GM21367 (cell line): ENCODE measurements at regions not wholly inside any gene's neighbourhood (a gene's known extent, or its start where the extent isn't known, plus 50 kb on each side); places are given as distances from the start of the nearest gene placed in this dataset.
A peak's percentile ranks its signal among the peaks of the same experiment; 100 is the strongest.

ENCODE experiments used
- ATAC-seq: cut with Tn5 transposase; IDR thresholded peaks from one replicate; pipeline ENCODE4 v1.9.1; 2021; ENCODE audit not compliant: unreplicated experiment

- no peak for ATAC-seq
These were observed 143.5 kb downstream of the CARTPT start for GRCh38 chr5:71862507-71863060.

- ATAC-seq: no peak
These were observed 145.9 kb downstream of the CARTPT start for GRCh38 chr5:71864730-71865601.

GRCh38 chr5:71865665-71866320, 146.7 kb downstream of the CARTPT start:
- no peak for ATAC-seq

GRCh38 chr5:71872311-71872864, 153.3 kb downstream of the CARTPT start:
- ATAC-seq: no peak

- ATAC-seq: no peak
These were observed 154.1 kb downstream of the CARTPT start for GRCh38 chr5:71873191-71873591.

DNA sequence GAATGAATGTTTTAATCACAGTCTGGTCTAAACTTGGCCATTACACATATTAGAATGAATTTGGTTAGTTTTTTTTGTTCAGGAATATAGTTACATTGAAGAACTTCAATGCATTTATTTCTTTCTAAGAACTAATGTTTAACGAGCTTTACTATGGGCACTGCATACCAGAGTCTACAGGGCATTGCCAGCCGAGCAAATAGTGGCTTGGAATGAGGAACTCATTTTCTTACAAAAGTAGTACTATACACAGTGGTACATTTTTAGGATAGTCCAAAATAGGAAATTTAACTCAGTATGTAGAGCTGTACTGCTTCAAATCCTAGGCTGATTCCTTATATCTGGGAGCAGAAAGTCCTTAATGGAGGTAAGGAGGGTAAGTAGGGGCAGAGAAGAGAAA, 155.4 kb downstream of the CARTPT start:
- no peak for ATAC-seq

- no peak for ATAC-seq
These were observed 158.4 kb downstream of the CARTPT start for GRCh38 chr5:71877511-71877910.

GRCh38 chr5:71880536-71880935, 161.5 kb downstream of the CARTPT start:
- no peak for ATAC-seq

DNA sequence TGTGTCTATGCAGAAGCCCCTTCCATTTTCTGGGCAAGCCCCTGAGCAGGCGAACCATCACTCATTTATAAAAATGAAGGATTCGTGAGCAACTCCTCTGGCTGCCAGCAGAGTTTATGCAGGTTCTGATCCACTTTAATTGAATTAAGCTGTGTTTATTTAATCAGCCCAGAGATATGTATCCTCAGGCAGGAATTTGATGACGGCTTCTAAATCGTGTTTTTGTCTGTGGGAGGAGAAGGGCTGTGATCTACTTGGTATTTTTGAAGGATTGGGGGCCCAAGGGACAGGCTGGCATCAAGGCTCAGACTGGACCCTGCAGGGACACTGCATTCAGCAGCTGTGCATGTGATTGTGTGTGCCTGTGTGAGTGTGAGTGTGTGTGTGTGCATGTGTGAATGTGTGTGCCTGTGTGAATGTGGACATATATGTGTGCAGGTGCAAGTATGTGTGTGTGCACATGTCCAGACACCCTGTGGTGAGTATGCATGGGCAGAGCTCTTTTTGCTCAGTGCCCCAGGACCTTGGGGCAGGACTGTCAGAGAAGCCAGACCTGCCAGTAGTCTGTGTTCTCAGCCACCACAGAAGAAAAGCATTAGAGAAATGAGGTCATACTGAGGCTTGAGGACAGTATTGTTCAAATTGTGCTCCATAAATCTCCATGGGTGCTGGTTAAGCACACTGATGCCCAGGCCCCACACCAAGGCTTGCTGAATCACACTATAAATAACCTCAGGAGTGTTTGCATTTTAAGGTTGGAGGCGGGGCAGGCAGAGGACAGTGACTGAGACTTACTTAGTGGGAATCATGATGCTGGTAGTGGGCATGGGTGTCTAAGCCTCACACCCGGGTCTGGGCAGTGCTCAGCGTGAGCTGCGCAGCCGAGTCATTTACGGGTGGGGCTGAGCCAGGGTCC, 164.0 kb downstream of the CARTPT start:
- no peak for ATAC-seq

DNA sequence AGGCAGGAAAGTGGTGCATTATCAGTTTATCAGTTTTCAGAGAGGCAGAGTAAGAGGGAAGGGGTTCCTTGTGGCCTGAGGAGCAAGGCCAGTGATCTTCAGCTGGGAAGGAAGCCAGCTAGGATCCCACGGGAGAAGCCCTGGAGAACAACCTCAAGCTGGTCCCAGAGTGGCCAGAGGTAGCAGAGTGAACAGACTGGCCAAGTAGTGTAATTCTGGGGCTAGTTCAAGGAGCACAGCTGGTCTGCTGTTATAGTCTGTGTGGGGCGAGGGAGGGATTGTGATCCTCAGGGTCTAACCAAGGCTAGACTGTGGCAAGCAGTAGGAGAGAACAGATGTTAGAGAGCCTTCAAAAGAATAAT, 164.6 kb downstream of the CARTPT start:
- ATAC-seq: no peak

DNA sequence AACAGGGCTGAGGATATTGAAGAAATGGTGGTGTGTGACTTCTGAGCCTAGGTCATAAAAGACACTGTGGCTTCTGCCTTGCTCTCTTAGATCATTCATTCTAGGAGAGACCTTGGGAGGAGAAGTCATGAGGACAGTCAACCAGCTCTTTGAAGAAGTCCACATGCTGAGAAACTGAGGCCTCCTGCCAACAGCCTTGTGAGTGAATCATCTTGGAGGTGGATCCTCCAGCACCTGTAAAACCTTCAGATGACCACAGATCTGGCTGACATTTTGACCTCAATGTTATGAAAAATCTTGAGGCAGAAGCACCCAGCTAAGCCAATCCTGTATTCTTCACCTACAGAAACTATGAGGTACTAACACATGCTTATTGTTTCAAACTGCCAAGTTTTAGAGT, 165.9 kb downstream of the CARTPT start:
- ATAC-seq: no peak

DNA sequence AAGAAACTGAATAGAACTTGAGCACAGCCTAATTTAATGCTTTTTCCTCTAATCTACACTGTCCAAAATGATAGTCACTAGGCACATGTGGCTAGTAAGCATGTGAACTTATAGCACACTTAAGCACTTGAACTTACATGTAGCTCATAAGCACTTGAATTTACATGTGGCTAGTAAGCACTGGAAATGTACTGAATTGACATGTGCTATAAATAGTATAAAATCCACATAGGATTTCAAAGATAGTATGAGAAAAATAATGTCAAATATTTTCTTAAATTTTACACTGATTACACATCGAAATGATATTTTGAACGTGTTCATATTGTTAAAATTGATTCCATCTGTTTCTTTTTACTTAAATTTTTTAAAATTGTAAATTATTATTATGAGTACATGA, 167.3 kb downstream of the CARTPT start:
- ATAC-seq: no peak

- peak; percentile 98 for ATAC-seq
These were observed 168.6 kb downstream of the CARTPT start for GRCh38 chr5:71887680-71888079.

DNA sequence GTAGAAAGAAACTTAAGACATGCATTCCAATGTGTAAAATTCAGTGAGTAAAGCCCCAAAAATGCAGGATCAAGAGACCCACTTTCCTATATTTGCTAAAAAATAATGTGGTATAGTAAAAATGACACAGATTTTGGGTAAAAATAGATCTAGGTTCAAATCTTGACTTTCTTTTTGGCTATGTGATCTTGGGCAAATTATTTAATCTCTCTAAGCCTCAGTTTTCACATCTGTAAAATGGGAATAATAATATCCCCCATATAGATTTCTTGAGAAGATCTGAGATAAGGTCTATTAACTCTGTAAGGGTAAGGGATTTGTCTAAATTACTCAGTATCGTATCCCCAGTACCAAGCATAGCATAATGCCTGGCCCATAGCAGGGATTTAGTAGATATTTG, 172.3 kb downstream of the CARTPT start:
- ATAC-seq: no peak

- no peak for ATAC-seq
These were observed 172.8 kb downstream of the CARTPT start for GRCh38 chr5:71891856-71892255.

GRCh38 chr5:71892641-71893365, 173.7 kb downstream of the CARTPT start:
- ATAC-seq: no peak

DNA sequence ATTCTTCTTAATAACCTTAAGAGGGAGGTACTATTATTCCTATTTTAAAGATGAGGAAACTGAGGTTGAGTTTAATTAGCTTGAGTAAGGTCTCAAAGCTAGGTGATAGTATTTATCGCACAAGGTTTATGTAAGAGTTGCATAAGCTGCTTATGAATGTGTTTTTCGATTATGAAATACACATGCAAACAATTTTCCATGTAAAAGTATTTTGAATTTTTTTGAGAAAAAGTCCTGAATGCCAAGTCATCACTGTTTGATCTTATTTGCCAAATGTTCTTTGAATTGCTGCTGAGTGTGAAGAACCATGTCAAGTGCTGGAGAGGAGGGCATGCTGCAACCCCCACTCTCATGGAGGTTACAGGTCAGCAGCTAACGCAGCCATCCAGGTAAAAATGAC, 174.4 kb downstream of the CARTPT start:
- no peak for ATAC-seq

GRCh38 chr5:71894091-71894490, 175.0 kb downstream of the CARTPT start:
- ATAC-seq: no peak

DNA sequence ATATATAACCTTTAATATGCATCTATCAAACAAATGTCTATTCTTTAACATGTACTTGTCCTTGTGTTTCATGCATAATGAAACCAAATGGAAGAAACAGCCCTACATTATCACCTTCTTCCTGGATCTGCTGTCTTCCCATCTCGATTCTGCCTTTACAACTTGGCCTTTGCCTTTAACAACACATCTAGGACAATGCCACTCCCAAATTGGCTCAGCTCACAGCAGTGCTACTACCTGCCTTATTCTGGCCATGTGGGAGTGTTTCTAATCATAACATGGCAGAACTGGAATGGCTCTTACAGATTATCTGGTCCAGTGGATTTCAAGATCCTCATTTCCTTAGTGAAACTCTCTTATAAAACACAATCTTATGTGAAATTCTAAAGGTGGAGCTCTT, 176.5 kb downstream of the CARTPT start:
- no peak for ATAC-seq

DNA sequence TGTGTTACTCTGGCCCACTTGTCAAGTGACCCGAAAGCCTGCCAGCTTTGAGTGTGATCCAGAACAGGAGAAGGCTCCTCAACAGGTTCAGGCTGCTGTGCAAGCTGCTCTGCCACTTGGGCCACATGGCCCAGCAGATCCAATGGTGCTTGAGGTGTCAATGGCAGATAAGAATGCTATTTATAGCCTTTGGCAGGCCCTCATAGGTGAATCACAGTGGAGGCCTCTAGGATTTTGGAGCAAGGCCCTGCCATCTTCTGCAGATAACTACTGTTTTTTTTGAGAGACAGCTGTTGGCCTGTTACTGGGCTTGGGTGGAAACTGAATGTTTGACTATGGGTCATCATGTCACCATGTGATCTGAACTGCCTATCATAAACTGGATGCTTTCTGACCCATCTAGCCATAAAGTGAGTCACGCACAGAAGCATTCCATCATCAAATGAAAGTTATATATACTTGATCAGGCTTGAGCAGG, 180.8 kb downstream of the CARTPT start:
- no peak for ATAC-seq
